Nephron (organoid): ENCODE measurements at regions not wholly inside any gene's neighbourhood (a gene's known extent, or its start where the extent isn't known, plus 50 kb on each side); places are given as distances from the start of the nearest gene placed in this dataset.

Source experiments
- H3K27ac Mint-ChIP-seq, 3 experiments: 2 replicates each; pipeline ENCODE4 v1.8.0; 2020; ENCODE audit warnings: mixed read lengths in 3 of 3, mild to moderate bottlenecking in 2 of 3, moderate library complexity in 1 of 3
- H3K27me3 Mint-ChIP-seq: 2 replicates; pipeline ENCODE4 v1.8.0; 2021; ENCODE audit warnings: low read depth, mild to moderate bottlenecking, moderate library complexity, mixed read lengths
- H3K36me3 Mint-ChIP-seq: 2 replicates; pipeline ENCODE4 v1.8.0; 2020; ENCODE audit warnings: low read depth, mixed read lengths
- H3K4me1 Mint-ChIP-seq: 2 replicates; pipeline ENCODE4 v1.8.0; 2020; ENCODE audit warnings: mixed read lengths
- H3K4me3 Mint-ChIP-seq, 3 experiments: 2 replicates each; pipeline ENCODE4 v1.8.0; 2020; ENCODE audit warnings: mild to moderate bottlenecking in 3 of 3, mixed read lengths in 3 of 3, moderate library complexity in 2 of 3
- H3K9me3 Mint-ChIP-seq: 2 replicates; pipeline ENCODE4 v1.8.0; 2020; ENCODE audit warnings: mixed read lengths
- TF ChIP-seq, protein P1 (sequence below), 3 experiments: fragments of 200-600 bp; sonication (generic); IDR thresholded peaks; one replicate each; pipeline ENCODE4 v1.5.0; 2021; ENCODE audit warnings: antibody characterized with exemption in 3 of 3; ENCODE audit not compliant: unreplicated experiment in 3 of 3

DNA sequence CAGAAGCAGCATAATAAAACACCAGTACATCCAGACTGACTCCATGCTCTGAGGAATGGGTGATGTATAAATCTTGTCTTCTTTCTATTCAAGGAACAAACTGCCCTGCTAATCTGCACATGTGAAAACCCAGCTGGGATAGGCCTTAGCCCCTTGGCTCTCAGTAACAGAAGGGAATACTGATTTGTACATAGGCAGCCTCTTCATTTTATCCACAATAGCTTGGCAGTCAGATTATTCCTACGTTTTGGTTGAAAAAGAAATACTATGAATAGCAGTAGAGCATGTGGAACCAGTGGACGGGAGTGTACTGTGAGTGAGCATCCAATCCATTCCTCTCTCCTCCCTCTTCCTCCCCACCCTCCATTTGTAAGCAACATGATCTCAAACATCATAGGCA, 113.5 kb upstream of the ARHGAP5 start:
- Mint-ChIP-seq H3K4me1 (peaks cover 77% of the 10 kb centered on the region), H3K4me3 (no peak overlapping the region), H3K27me3 (no peaks in the 10 kb centered on the region), H3K27ac (peak overlapping the region; percentile 9 to 89 (median 78)), H3K9me3 (no peaks in the 10 kb centered on the region), H3K36me3 (no peaks in the 10 kb centered on the region)
- TF ChIP-seq, protein P1, sequence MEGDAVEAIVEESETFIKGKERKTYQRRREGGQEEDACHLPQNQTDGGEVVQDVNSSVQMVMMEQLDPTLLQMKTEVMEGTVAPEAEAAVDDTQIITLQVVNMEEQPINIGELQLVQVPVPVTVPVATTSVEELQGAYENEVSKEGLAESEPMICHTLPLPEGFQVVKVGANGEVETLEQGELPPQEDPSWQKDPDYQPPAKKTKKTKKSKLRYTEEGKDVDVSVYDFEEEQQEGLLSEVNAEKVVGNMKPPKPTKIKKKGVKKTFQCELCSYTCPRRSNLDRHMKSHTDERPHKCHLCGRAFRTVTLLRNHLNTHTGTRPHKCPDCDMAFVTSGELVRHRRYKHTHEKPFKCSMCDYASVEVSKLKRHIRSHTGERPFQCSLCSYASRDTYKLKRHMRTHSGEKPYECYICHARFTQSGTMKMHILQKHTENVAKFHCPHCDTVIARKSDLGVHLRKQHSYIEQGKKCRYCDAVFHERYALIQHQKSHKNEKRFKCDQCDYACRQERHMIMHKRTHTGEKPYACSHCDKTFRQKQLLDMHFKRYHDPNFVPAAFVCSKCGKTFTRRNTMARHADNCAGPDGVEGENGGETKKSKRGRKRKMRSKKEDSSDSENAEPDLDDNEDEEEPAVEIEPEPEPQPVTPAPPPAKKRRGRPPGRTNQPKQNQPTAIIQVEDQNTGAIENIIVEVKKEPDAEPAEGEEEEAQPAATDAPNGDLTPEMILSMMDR (IDR thresholded peaks at IDR 0.05; ENCODE audit: unreplicated experiment in 3 of 3): no peak

DNA sequence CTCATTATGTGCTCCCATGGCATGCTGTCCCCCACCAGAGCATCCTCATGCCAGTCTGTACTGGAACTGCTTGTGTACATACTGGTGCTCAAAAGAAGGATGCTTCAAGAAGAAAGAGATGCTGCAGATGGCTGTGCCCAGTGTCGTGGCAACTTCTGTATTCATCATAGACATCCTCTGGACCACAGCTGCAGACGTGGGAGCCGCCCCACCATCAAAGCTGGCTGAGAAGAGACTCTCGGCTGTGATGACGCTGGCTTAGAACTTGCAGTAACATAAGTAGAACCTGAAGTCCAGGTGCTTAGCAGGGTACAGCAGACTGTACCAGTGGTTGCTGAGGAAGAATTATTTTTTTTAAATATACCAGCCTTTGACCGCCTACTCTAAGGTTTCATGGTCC, 112.6 kb upstream of the ARHGAP5 start:
- Mint-ChIP-seq H3K9me3 (no peaks in the 10 kb centered on the region), H3K4me3 (no peak overlapping the region), H3K27me3 (no peaks in the 10 kb centered on the region), H3K36me3 (no peaks in the 10 kb centered on the region), H3K27ac (peak overlapping the region; percentile 43 to 93 (median 89)), H3K4me1 (peaks cover 86% of the 10 kb centered on the region)
- TF ChIP-seq, protein P1 (IDR thresholded peaks at IDR 0.05; ENCODE audit: unreplicated experiment in 3 of 3): no peak

DNA sequence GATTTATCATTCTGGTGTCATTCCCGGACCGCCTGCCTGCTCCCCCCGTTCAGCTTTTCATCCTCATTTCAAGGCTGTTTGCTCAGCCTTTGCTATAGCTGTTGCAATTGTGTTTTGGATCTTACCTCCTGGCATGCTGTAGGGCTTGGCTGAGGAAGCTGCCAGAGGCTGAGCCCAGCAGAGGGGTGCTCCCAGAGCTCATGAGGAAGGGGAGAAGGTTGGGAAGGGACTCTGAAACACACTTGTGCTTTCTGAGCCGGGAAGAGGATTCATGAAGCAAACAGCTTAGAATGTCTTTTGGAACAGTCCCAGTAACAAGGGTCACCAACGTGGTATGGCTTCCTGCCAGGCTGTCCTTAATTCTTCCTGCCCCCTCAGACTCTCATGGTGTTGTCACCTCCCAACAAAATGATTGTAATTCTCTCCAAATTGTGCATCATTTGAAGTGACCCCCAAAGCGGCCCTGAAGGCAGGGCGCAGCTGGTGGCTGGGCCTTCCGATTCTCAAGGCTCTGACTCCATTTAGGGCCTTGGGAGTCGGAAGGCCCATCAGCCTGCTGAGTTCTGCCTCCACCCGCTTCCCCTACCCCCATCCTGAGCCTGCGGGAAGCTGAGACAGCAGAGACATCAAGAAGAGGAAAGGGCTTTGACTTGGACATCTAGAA, 111.9 kb upstream of the ARHGAP5 start:
- TF ChIP-seq, protein P1 (IDR thresholded peaks at IDR 0.05; ENCODE audit: unreplicated experiment in 3 of 3): no peak
- no peaks in the 10 kb centered on the region for H3K36me3 Mint-ChIP-seq
- H3K9me3 Mint-ChIP-seq: peaks cover 7% of the 10 kb centered on the region
- no peaks in the 10 kb centered on the region for H3K27me3 Mint-ChIP-seq
- H3K4me3 Mint-ChIP-seq: peak overlapping the region in 1 of 3 experiments; percentile 5
- peak overlapping the region; percentile 85 to 93 (median 89) for H3K27ac Mint-ChIP-seq
- H3K4me1 Mint-ChIP-seq: peaks cover 90% of the 10 kb centered on the region

DNA sequence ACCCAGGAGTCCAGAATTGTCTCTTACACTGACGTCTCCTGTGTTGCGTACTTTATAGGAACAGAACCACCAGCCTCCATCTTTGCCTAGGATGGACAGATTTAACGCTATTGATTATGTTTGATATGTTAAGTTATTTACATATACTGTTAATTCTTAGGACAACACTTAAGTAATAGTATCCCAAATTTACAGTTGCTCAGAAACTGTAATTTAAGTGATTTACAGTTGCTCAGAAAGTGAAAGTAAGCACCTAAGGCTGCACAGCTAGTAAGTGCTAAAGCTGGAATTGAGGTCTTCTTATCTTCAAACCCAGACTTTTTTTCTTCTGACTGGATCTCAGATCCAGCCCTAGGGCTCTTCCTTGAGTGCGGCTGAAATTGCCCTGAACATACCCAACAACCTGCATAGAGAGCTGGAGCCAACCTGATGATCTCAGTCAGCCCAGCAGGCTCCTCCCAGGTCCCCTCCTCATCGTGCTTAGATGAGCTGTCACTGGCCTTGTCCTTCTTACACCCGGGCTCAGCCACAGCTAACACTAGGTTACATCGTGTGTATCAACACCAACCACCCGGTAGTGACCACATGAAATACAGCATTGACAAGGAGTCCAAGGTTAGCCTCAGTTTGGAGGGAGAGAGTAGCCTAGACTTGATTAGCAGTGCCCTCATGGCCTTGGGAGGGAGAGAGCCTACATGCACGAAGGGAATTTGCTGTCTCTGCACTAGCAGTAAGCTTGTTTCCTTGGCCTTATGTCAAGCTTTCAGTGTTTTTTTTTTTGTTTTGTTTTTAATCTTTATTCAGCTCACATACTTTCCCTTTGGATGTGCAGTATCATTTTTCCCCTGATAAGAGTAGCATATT, 111.1 kb upstream of the ARHGAP5 start:
- peaks cover 10% of the 10 kb centered on the region for H3K9me3 Mint-ChIP-seq
- peak overlapping the region; percentile 85 to 93 (median 89) for H3K27ac Mint-ChIP-seq
- H3K4me1 Mint-ChIP-seq: peaks cover 85% of the 10 kb centered on the region
- H3K4me3 Mint-ChIP-seq: peak overlapping the region in 2 of 3 experiments; percentile 38 to 43
- TF ChIP-seq, protein P1 (IDR thresholded peaks at IDR 0.05; ENCODE audit: unreplicated experiment in 3 of 3): no peak
- no peaks in the 10 kb centered on the region for H3K27me3 Mint-ChIP-seq
- peaks cover under 1% of the 10 kb centered on the region for H3K36me3 Mint-ChIP-seq

DNA sequence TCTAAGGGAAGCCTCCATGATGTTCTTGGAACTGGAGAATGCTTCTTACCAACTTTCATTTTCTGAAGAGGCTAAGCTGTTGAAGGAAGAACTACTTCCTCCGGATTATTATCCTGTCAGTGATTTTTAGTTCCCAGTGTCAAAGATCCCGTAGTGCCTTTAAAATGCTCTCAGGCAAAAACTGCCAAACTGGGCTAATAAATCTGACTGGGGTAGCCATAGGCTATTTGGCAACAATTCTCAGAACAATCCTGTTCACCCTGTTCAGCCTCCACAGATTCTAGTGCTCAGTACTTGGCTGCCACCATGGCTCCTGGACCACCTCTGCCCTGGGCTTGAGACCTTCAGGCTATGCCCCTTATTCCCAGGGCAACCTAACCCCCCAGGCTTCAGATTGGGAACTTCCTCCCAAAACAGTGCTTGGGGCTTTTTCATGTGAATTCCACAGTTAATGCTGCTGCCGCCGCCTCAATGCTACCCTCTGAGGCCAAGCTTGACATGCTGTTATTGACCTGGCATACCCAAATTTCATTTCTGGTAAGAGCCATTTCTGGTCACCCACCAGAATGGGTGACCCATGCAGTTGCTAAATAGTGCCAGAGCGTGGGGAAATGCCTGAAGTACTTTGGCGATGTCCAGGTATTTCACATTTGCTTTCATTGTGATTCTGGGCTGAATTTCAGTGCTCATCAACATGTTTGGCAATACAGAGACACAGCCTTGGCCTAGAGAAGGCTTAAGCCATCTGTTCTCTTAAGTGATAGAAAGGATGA, 110.0 kb upstream of the ARHGAP5 start:
- peak overlapping the region in 2 of 3 experiments; percentile 28 to 42 for H3K4me3 Mint-ChIP-seq
- peaks cover 76% of the 10 kb centered on the region for H3K4me1 Mint-ChIP-seq
- peaks cover 4% of the 10 kb centered on the region for H3K36me3 Mint-ChIP-seq
- peak overlapping the region; percentile 86 to 93 (median 89) for H3K27ac Mint-ChIP-seq
- H3K27me3 Mint-ChIP-seq: no peaks in the 10 kb centered on the region
- TF ChIP-seq, protein P1 (IDR thresholded peaks at IDR 0.05; ENCODE audit: unreplicated experiment in 3 of 3): no peak
- H3K9me3 Mint-ChIP-seq: peaks cover 17% of the 10 kb centered on the region
